ENCODE measurements at regions not wholly inside any gene's neighbourhood (a gene's known extent, or its start where the extent isn't known, plus 50 kb on each side); places are given as distances from the start of the nearest gene placed in this dataset.

DNA sequence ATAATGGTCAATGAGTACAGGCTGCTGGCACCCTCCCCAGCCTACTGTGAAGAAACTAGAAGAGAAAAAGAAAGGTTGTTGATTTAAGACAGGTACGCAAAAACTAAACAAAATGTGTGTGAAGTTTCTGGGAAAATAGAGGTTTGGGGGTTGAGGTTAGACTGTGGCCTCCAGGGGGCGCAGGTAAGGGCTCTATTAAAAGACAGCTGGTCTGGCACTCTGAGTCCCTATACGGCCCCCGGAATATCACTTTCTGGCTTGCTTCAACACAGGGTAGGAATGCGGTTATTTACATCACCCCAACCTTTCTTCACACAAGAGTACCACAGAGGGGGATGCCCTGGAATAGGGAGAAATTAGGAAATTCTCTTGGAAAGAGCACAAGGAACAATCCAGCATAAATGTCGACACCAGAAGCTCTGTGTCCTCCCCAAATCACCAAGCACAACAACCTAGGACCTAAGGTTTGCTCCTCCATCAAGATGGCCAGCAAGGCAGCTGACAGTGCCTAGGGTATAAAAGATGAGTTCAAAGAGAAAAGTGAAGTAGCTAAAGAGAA, 480.8 kb upstream of the KLHL29 start:
- no peak for TF ChIP-seq POLR2A (IDR thresholded peaks at IDR 0.05)
- TF ChIP-seq, protein P1, sequence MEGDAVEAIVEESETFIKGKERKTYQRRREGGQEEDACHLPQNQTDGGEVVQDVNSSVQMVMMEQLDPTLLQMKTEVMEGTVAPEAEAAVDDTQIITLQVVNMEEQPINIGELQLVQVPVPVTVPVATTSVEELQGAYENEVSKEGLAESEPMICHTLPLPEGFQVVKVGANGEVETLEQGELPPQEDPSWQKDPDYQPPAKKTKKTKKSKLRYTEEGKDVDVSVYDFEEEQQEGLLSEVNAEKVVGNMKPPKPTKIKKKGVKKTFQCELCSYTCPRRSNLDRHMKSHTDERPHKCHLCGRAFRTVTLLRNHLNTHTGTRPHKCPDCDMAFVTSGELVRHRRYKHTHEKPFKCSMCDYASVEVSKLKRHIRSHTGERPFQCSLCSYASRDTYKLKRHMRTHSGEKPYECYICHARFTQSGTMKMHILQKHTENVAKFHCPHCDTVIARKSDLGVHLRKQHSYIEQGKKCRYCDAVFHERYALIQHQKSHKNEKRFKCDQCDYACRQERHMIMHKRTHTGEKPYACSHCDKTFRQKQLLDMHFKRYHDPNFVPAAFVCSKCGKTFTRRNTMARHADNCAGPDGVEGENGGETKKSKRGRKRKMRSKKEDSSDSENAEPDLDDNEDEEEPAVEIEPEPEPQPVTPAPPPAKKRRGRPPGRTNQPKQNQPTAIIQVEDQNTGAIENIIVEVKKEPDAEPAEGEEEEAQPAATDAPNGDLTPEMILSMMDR (IDR thresholded peaks at IDR 0.05 in 4 of 5, conservative IDR thresholded peaks at IDR 0.05 in 1 of 5) = peak in 2 of 5 experiments; percentile 13 to 25

Measured in gastrocnemius medialis (tissue), 4 donors.